Vagina (tissue), 2 donors: ENCODE measurements at regions not wholly inside any gene's neighbourhood (a gene's known extent, or its start where the extent isn't known, plus 50 kb on each side); places are given as distances from the start of the nearest gene placed in this dataset.

Experiments
- POLR2A ChIP-seq, 2 donors: fragments of 450-650 bp; IDR thresholded peaks; one replicate each; pipeline ENCODE4 v1.6.1; 2017; ENCODE audit warnings: antibody characterized with exemption in 2 of 2, mild to moderate bottlenecking in 2 of 2, moderate library complexity in 2 of 2
- POLR2AphosphoS5 ChIP-seq, 2 donors: sonication (generic); formaldehyde crosslinking; IDR thresholded peaks; one replicate each; pipeline ENCODE4 v1.9.0; 2017; ENCODE audit warnings: antibody characterized with exemption in 2 of 2, mild to moderate bottlenecking in 2 of 2, low read depth in 1 of 2; ENCODE audit not compliant: insufficient read depth in 1 of 2
- TF ChIP-seq, protein P1 (sequence below), 3 experiments: fragments of 450-650 bp in 2 of 3; fragments of 200-600 bp in 1 of 3; sonication (generic) in 1 of 3; IDR thresholded peaks; one replicate each; pipeline ENCODE4 v1.5.1; 2017 to 2019; ENCODE audit warnings: antibody characterized with exemption in 3 of 3, mild to moderate bottlenecking in 2 of 3, moderate library complexity in 2 of 3

DNA sequence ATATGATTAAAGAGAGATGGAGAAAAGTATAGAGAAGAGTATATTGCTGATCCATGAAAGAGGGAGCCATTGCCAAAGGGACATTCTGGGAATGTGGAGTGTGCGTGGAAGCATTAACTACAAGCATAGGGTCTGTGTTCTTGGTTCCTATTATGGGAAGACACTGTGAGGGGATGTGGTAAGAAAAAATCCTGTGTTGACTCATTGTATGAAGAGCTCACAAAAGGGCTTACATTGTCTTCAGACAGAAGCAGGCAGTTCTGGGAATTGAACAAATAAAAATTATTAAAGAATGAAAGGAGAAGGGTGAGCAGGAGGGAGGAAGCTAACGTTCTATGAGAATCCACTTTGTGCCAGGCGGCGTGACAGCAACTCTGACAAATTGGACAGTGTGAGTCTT is 250.4 kb upstream of the CHD1 start:
- TF ChIP-seq, protein P1, sequence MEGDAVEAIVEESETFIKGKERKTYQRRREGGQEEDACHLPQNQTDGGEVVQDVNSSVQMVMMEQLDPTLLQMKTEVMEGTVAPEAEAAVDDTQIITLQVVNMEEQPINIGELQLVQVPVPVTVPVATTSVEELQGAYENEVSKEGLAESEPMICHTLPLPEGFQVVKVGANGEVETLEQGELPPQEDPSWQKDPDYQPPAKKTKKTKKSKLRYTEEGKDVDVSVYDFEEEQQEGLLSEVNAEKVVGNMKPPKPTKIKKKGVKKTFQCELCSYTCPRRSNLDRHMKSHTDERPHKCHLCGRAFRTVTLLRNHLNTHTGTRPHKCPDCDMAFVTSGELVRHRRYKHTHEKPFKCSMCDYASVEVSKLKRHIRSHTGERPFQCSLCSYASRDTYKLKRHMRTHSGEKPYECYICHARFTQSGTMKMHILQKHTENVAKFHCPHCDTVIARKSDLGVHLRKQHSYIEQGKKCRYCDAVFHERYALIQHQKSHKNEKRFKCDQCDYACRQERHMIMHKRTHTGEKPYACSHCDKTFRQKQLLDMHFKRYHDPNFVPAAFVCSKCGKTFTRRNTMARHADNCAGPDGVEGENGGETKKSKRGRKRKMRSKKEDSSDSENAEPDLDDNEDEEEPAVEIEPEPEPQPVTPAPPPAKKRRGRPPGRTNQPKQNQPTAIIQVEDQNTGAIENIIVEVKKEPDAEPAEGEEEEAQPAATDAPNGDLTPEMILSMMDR (IDR thresholded peaks at IDR 0.05) = no peak
- TF ChIP-seq POLR2A (IDR thresholded peaks at IDR 0.05) = no peak
- TF ChIP-seq POLR2AphosphoS5 (IDR thresholded peaks at IDR 0.05; ENCODE audit: insufficient read depth in 1 of 2, low read depth in 1 of 2) = no peak
